Kidney (tissue), 13 donors: ENCODE measurements at regions not wholly inside any gene's neighbourhood (a gene's known extent, or its start where the extent isn't known, plus 50 kb on each side); places are given as distances from the start of the nearest gene placed in this dataset.
A peak's percentile ranks its signal among the peaks of the same experiment; 100 is the strongest.

ENCODE experiments used
- DNase-seq, 5 donors: peaks; one replicate each; pipeline ENCODE4 v3.0.0-alpha.2; 2013 to 2020
- FAIRE-seq: peaks from 2 replicates; lab custom pipeline; 2012; peaks lifted over from hg19 to GRCh38; lab: Jason Lieb, UNC
- H3K27ac ChIP-seq, 2 donors: one replicate each; pipeline ENCODE4 v1.7.0; 2013; ENCODE audit warnings: low read depth in 2 of 2, low read length in 2 of 2, inconsistent platforms in 1 of 2
- H3K27me3 ChIP-seq: one replicate; pipeline ENCODE4 v1.7.1; 2013; ENCODE audit warnings: low read length, inconsistent platforms; ENCODE audit not compliant: control insufficient read depth, insufficient read depth
- H3K36me3 ChIP-seq, 3 donors: one replicate each; pipeline versions ENCODE4 v1.7.0 to v1.7.1; 2013; ENCODE audit warnings: low read length in 3 of 3, control low read depth in 1 of 3, inconsistent platforms in 1 of 3; ENCODE audit not compliant: insufficient read depth in 3 of 3, control insufficient read depth in 2 of 3
- H3K4me1 ChIP-seq, 3 donors: one replicate each; pipeline versions ENCODE4 v1.7.0 to v1.7.1; 2013; ENCODE audit warnings: low read length in 3 of 3, inconsistent platforms in 1 of 3, low read depth in 1 of 3; ENCODE audit not compliant: control insufficient read depth in 2 of 3, insufficient read depth in 2 of 3
- H3K4me3 ChIP-seq, 3 donors: one replicate each; pipeline versions ENCODE4 v1.7.0 to v1.8.1; 2013; ENCODE audit warnings: low read length in 3 of 3, control low read depth in 1 of 3, inconsistent platforms in 1 of 3
- H3K9ac ChIP-seq, 3 donors: one replicate each; pipeline versions ENCODE4 v1.7.0 to v1.7.1; 2013; ENCODE audit warnings: low read length in 3 of 3, control low read depth in 1 of 3, inconsistent platforms in 1 of 3
- H3K9me3 ChIP-seq, 3 donors: one replicate each; pipeline versions ENCODE4 v1.7.0 to v1.7.1; 2013; ENCODE audit warnings: low read length in 3 of 3, control low read depth in 1 of 3, inconsistent platforms in 1 of 3; ENCODE audit not compliant: control insufficient read depth in 2 of 3, insufficient read depth in 1 of 3
- intact Hi-C: fragments of 100-400 bp; cut with DNase I; formaldehyde crosslinking; loops from one replicate; pipeline ENCODE4 v1.11.1; 2022
- TF ChIP-seq, protein P1 (sequence below): IDR thresholded peaks from 3 replicates; pipeline ENCODE4 v1.5.1; 2012; ENCODE audit warnings: mild to moderate bottlenecking, moderate library complexity, borderline replicate concordance; ENCODE audit not compliant: insufficient read depth; ENCODE audit errors: extremely low read depth
- donor health status: control.
- donor health status: control.
- donor health status: control.
- donor health status: control.
- donor health status: control.
- donor health status: DM: yes; HTN: yes; CAD: no.
- donor health status: Normal renal cell carcinoma (clear cell type).

DNA sequence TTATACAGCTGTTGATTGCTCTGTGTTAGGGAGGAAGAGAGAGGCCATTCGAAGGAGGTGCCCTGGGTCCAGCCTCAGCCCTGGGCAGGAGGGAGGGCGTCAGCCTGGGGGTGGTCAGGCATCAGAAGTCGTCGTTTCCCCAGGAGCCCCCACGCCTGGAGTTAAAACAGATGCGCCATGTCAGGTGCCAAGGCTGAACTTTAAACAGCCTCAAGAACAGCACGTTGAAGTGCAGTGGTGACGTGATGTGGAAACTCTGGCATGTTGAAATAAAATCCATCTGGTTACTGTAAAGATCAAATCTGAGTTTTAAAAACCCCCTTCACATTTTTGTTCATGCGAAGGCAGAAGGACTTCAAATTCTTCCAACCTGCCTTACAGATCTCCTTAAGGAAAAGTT is 128.4 kb upstream of the PPP2R2D start:
- Histone ChIP-seq H3K27ac (no peak overlapping the region), H3K4me3 (no peak overlapping the region), H3K9me3 (peaks cover 0 to 16% (median 4%) of the 10 kb centered on the region in 3 donors), H3K36me3 (no peaks in the 10 kb centered on the region), H3K4me1 (no peaks in the 10 kb centered on the region), H3K9ac (no peak overlapping the region), H3K27me3 (no peaks in the 10 kb centered on the region)
- DNase-seq: peak in 3 of 5 donors; percentile 24 to 77 (median 50)
- no peak for FAIRE-seq
- TF ChIP-seq, protein P1, sequence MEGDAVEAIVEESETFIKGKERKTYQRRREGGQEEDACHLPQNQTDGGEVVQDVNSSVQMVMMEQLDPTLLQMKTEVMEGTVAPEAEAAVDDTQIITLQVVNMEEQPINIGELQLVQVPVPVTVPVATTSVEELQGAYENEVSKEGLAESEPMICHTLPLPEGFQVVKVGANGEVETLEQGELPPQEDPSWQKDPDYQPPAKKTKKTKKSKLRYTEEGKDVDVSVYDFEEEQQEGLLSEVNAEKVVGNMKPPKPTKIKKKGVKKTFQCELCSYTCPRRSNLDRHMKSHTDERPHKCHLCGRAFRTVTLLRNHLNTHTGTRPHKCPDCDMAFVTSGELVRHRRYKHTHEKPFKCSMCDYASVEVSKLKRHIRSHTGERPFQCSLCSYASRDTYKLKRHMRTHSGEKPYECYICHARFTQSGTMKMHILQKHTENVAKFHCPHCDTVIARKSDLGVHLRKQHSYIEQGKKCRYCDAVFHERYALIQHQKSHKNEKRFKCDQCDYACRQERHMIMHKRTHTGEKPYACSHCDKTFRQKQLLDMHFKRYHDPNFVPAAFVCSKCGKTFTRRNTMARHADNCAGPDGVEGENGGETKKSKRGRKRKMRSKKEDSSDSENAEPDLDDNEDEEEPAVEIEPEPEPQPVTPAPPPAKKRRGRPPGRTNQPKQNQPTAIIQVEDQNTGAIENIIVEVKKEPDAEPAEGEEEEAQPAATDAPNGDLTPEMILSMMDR: no peak
- intact Hi-C loops: no loop called here

DNA sequence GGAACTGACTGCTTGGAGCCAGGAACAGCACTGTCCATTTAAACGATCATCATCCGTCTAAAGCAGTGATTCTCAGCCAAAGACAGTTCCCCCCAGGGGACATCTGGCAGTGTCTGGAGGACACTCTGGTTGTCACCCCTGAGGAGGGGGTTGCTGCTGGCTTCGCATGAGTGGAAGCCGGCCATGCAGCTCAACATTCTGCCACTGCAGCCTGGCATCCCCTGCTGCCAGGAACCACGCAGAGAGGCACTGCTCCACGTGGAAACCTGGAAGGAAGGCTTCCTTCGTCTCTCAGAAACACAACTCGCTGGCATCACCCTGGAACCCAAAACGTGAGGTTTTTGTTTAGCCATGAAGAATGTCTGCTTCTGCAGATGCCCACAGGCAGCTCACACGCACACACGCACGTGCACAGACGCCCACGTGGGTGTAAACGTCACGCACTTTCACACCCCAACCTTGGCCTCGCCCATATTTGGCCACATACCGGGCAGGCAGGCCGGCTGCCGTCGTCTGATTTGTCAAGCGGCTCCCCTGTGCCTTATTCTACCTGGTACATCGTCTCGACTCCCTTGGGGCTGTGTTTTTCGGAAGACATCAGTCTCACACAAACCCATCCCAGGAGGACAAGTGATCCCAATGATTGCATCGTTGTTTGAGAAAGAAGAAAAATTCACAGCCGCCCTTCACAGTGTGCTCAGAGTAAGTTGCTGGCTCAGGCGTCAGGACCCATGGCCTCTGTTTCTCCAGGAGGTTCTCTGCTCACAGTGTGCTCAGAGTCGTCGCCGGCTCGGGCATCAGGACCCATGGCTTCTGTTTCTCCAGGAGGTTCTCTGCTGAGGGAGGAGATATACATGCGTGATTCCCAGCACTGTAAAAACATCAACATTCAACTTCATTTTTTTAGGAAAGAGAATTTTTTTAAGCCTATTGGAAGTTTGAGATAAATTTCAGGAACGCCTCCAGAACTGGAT is 127.2 kb upstream of the PPP2R2D start:
- TF ChIP-seq, protein P1: no peak
- no peaks in the 10 kb centered on the region for H3K36me3 ChIP-seq
- DNase-seq (peak in 2 of 5 donors; percentile 37 to 53), FAIRE-seq (no peak)
- no peak overlapping the region for H3K27ac ChIP-seq
- no peaks in the 10 kb centered on the region for H3K4me1 ChIP-seq
- H3K9ac ChIP-seq: no peak overlapping the region
- intact Hi-C loops: no loop called here
- H3K4me3 ChIP-seq: no peak overlapping the region
- no peaks in the 10 kb centered on the region for H3K27me3 ChIP-seq
- peaks cover 0 to 26% (median 7%) of the 10 kb centered on the region in 3 donors for H3K9me3 ChIP-seq

GRCh38 chr10:131774681-131775085 is 126.1 kb upstream of the PPP2R2D start:
- H3K4me3 ChIP-seq: no peak overlapping the region
- FAIRE-seq: no peak
- no peaks in the 10 kb centered on the region for H3K36me3 ChIP-seq
- peaks cover 0 to 27% (median 7%) of the 10 kb centered on the region in 3 donors for H3K9me3 ChIP-seq
- TF ChIP-seq, protein P1: no peak
- DNase-seq: peak; percentile 58 to 80 (median 69)
- H3K4me1 ChIP-seq: no peaks in the 10 kb centered on the region
- H3K9ac ChIP-seq: no peak overlapping the region
- no peaks in the 10 kb centered on the region for H3K27me3 ChIP-seq
- intact Hi-C loops: no loop called here
- no peak overlapping the region for H3K27ac ChIP-seq
